D721Med (cell line): ENCODE measurements at regions not wholly inside any gene's neighbourhood (a gene's known extent, or its start where the extent isn't known, plus 50 kb on each side); places are given as distances from the start of the nearest gene placed in this dataset.

Experiments
- DNase-seq: peaks from one replicate; pipeline ENCODE4 v3.0.0; 2011; ENCODE audit warnings: low spot score; ENCODE audit not compliant: insufficient read length
- FAIRE-seq: peaks from 2 replicates; lab custom pipeline; 2011; peaks lifted over from hg19 to GRCh38; lab: Jason Lieb, UNC
- TF ChIP-seq, protein P1 (sequence below): IDR thresholded peaks from 2 replicates; pipeline ENCODE4 v1.5.1; 2012; ENCODE audit warnings: mild to moderate bottlenecking, control low read depth; ENCODE audit not compliant: insufficient read depth; ENCODE audit errors: missing control alignments

DNA sequence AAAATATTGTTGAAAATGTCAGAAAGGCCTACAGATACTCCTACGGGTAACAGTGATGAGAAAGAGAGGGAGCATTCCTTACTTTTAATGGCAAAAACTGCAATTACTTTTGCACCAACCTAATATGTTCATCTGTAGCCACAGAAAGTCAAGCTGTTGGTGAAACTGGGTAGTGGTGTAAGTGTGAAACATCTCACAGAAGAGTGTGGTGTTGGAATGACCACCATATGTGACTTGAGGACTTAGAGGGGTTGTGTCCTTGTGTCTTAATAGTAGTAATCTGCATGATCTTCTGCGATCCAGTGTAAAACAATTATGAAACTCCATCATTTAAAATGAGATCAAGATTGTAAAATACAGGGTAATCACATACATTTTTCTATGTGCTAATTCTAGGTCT, 320.7 kb downstream of the ADGRL2 start:
- TF ChIP-seq, protein P1, sequence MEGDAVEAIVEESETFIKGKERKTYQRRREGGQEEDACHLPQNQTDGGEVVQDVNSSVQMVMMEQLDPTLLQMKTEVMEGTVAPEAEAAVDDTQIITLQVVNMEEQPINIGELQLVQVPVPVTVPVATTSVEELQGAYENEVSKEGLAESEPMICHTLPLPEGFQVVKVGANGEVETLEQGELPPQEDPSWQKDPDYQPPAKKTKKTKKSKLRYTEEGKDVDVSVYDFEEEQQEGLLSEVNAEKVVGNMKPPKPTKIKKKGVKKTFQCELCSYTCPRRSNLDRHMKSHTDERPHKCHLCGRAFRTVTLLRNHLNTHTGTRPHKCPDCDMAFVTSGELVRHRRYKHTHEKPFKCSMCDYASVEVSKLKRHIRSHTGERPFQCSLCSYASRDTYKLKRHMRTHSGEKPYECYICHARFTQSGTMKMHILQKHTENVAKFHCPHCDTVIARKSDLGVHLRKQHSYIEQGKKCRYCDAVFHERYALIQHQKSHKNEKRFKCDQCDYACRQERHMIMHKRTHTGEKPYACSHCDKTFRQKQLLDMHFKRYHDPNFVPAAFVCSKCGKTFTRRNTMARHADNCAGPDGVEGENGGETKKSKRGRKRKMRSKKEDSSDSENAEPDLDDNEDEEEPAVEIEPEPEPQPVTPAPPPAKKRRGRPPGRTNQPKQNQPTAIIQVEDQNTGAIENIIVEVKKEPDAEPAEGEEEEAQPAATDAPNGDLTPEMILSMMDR = no peak
- no peak for FAIRE-seq
- DNase-seq = no peak

DNA sequence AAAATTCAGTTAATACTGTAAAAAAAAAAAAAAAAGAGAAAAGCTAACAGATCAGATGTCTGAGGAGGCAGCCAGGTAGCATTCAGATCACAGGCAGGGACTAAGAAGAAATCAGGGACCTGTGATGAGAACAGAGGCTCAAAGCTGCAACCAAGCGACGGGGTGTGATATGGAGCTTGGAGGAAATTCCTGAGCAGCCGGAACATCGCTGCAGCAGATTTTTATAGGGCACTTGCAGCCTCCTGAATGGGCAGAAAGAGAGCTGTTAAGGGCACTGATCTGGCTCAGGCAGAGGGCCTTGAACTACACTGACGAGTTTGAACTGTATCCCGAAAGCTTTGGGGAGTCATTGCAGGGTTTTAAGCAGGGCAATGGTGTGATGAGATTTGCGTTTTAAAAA, 315.4 kb downstream of the ADGRL2 start:
- DNase-seq (no peak), FAIRE-seq (no peak)
- TF ChIP-seq, protein P1 = no peak

DNA sequence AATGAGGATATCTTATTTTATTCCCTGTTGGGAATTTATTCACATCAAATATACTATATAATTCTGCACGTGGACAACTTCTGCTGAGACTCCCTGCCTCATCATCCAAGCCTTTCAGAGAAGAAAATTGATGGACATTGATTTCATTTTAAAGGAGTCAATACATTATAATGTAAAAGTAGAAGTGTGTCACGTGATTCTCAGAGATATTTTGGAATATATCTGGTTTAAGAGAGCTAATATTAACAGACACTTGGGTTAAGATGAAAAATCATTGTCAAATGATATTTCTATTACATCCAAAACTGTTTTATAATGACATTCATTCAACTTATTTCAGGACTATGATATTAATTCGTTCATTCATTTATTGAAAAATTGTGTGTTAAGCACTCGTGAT, 314.2 kb downstream of the ADGRL2 start:
- FAIRE-seq (no peak), DNase-seq (no peak)
- TF ChIP-seq, protein P1 = no peak

DNA sequence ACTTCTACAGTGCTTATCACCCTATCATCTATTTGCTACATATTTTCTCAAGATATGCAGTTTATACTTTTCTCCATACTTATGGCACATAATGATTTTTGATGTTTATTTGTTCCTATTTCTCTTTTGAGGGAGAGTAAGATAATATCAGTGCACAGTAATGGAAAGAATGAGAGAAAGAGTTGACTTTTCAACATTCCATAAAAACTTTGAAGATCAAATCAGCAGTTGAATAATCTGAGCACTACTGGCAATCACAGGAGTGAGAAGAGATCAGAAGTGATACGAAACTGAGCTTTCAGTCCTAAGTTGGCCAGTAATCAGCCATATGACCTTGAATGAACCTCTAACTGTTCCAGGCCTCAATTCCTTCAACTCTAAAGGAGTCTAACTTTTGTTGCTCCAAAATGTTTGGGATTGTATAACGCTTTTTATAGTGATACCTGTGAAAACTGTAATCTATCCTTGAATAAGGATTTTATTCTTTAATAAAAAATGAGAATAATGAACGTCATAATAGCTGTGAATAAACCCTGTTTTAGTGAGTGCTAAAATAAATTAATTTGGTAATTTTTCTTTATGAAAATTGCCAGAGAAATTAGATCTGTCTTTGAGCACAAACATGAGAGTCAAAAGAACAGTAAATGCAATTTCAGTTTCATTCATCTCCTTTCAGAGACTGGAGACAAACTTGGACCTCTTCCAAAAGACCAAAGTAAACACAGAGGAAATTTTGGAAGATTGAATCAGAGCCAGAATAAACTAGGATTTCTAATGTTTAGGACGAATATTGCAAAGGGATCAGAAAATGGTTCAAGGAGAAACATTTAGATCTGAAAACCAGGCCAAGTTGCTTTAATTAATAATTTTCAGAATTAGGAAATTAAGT, 309.9 kb downstream of the ADGRL2 start:
- TF ChIP-seq, protein P1 = no peak
- FAIRE-seq = no peak
- no peak for DNase-seq

DNA sequence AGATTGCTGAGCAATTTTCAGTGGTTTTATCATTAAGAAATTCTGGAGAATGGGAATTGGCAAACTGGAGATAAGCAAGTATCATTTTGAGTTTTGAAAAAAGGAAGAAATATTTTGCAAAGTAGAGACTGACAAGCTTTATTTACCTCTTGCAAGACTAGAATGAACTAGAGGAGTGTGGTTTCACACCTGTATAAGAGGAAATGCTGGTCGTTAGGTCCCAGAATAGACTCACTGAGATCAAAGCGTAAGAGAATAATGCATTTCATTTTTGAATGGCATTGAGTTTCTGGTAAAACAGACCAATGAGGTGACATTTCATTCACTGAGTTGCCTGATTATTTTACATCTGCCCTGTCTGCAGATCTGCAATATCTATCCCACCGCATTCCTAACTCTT, 308.1 kb downstream of the ADGRL2 start:
- no peak for DNase-seq
- FAIRE-seq = no peak
- TF ChIP-seq, protein P1 = no peak

DNA sequence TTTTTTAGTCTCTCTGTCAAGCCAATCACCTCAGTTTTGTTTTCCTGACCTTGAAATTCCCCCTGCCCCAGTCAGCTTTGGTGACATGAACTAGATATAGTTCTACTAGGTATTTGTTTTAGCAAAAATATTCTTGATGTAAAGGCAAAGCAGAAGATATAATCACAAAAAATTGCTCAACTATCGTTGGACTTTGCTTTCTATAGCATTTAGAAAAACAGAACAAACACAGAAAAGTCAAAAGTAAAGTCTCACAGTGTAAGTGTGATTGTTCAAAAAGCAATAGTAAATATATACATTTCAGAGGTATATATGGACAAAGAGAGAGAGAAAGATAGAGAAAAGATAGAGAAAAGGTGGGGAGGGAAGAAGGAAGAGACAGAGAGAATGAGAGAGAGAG, 305.9 kb downstream of the ADGRL2 start:
- TF ChIP-seq, protein P1 = no peak
- no peak for FAIRE-seq
- no peak for DNase-seq

DNA sequence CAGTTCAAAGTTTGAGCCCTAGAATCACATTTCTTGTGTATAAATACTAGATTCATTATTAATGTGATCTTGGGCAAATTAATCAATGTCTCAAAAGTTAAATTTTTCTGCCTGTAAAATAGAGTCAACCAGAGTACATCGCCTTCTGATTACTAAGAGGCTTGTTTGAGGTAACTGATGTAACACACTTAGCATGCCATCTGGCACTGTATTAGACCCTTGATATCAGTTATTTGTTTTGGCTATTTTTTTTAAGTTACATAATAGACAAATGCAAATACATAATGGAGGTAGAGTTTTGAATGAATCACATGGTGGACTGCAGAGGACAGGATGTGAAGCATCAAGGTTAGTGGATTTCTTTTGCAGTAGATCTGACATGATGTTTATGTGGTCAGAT, 298.4 kb downstream of the ADGRL2 start:
- DNase-seq (no peak), FAIRE-seq (no peak)
- TF ChIP-seq, protein P1 = no peak
